ENCODE measurements at regions not wholly inside any gene's neighbourhood (a gene's known extent, or its start where the extent isn't known, plus 50 kb on each side); places are given as distances from the start of the nearest gene placed in this dataset.

DNA sequence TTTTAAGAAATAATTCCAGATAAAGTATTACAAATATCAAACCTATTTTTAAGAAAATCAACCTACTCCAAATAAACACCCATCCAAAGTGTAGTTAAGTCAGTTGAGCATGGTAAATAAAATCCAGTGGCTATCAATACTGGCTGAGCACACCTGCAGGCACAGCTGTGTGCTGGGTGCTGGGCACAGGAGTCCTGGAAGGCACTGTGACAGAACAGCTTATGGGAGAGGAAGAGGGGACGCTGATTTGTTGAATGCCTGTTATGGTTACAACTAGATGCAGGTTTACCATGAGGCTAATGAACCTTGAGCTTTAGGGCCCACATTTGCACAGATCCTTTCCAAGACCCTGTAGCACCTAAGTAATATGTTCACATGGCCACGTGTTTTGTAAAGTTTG, 202.7 kb downstream of the MTX2 start:
- no peak for DNase-seq

DNA sequence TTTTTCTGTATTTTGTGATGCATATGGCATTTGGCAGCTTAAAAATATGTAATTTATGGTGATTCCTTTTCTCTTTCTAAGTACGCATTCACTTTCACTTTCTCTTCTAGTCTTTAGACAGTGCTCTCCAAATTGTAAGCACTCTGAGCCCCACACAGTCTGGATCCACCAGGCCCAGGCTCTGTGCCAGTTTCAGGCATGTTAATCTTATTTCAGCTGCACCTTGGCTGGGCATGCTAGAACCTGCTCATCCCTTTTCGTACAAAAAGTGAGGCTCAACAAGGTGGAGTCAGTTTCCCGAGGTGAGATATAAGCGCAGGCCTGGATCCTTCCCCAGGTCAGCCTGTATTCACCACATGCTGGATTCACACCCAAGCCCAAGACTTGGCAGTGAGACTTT, 203.9 kb downstream of the MTX2 start:
- peak; percentile 6 for DNase-seq

DNA sequence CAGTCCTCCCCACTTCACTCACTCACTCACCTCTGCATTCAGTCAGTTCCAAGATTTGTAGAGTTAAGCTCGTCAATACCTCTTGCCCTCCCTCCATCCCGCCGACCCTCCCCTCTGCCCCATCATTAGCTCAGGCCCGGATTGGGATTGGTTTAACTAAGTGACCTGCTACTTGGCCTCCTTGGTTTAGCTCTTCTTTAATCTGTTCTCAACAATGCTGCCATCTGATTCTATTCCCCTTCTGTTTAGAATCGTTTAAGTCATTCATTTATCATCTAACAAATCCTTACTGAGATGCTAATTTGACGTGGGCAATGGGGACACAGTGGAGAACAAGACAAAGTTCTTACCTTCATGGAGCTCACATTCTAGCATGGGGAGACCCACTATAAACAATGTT, 204.6 kb downstream of the MTX2 start:
- DNase-seq = no peak

DNA sequence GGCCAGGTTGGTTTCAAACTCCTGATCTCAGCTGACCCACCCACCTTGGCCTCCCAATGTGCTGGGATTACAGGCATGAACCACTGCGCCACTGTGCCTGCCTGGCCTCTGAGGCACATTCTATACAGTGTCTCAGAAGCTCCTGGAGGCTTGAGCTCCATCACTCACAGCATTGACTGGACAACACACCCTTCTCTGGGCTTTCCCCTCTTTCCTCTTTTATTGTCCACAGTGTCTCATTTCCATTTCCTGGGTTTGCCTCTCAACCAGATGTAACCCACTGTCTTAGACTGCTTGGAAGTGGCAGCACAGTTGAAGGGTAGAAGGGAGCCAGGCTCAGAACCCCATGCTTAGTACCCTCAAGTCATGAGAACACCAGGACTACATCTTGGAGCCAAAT, 208.1 kb downstream of the MTX2 start:
- no peak for DNase-seq

DNA sequence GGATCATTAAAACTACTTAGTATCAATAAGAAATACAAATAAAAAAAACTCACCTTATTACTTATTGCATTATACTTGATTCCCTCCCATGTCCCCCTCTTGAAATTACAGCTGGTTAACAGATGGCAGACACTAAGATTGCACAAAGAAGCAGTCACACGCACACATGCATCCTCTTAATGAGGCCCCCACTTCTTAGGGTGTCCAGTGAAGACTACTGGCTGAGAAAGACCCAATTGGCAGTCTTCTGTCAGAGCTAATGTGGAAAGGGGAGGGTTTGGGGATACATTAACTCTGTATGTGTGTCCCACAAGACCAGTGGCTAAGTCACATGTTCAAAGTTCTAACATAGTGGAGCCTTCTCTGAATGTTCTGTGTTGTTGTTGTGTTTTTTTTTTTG, 210.7 kb downstream of the MTX2 start:
- no peak for DNase-seq

DNA sequence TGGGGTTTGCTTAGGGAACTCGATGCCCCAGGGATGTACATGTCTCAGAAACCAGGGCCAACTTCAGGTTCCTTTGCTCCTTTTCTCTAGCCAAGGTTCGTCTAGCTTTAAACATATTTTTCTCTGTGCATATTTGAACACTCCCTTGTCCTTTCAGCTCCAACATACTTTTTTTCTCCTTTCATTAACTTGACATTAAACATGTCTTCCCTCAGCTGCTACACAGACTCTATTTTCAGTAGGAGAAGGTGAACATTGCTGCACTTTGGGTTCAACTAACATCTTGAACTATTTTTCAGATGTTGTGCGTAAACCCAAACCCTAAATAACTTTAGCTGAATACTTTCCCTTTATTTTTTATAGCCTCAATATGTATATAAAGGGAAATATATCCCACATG, 212.9 kb downstream of the MTX2 start:
- no peak for DNase-seq

DNA sequence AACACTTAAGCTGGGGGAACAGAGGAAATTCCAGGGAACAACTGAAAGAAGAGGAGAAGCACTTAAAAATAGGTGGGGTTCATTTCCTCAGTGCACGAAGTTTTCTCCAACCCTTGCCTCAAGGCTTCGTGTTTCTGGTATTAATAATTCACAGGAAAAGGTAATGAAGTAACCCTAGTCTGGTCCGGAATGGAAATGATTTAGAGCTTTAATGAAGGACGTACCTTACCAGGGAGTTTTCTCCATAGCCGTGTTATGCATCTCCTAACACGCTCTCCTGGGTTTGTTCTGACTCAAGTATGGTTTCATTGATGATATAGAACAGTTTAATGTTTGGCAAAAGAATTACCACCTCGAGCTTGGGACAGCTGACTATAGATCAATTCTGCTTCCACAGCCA, 214.2 kb downstream of the MTX2 start:
- DNase-seq = no peak

DNA sequence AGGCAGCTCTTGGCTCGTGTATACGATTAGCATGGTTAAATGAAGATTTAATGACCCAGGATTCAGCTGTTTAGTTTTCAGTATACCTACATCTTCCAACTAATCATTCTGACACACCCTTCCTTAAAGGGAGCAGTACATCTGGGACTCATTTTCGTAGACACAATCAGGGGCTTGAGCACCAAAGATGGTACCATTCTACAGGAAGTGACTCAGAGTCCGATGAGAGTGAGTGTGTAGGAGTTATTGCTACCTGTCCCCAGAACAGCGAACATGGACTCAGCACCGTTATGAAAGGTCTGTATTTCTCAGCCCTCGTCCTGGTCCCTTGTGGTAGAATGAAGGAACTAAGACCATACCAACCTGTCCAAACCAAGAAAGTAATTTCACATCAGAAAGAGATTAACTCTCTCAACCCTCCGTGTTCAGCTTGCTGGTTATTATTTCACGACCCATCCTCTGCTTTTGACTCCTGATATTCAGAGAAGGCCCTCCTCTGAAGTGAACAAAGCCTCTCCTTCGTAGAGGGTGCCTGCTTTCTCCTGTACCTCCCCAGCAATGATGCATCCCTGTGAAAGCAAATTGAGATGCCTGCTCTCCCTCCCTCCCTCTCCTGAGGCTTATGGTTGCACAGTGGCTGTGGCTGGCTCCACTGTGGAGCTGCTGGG, 214.8 kb downstream of the MTX2 start:
- no peak for DNase-seq

DNA sequence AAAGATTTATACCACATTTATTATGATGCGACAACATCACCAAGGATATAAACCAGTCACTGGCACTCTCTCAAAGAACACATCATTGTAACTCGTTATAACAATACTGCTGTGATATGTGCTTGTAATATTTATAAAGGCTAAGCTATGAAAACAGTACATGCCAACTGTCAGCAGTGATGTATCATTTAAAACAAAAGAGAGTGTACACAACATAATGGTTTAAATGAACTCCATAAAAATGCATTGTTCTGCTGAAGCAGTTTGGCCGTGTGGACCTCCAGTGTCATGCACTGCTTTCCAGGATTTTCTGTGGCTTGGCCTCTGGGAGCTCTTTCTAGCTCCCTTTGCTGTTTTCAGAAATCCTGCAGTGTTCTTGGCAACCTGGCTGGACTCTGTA, 215.6 kb downstream of the MTX2 start:
- no peak for DNase-seq

DNA sequence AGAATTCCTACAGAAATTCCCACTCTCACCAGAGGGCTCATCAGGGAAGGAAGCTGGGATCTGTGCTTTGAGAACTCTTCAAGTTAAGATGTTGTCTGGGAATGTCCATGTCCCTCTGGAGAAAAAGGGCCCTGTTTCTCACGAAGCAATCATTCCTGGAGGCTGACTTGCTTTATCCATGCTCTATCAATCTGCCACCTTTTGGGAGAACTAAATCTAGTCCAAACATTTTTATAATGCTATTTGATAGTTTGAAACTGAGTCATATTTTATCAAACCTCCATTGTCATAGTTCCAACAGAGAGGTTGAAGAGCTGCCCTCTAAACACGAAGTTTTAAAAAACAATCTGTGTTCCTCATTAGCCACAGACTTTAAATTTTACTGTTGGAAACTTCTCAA, 219.2 kb downstream of the MTX2 start:
- DNase-seq = no peak

DNA sequence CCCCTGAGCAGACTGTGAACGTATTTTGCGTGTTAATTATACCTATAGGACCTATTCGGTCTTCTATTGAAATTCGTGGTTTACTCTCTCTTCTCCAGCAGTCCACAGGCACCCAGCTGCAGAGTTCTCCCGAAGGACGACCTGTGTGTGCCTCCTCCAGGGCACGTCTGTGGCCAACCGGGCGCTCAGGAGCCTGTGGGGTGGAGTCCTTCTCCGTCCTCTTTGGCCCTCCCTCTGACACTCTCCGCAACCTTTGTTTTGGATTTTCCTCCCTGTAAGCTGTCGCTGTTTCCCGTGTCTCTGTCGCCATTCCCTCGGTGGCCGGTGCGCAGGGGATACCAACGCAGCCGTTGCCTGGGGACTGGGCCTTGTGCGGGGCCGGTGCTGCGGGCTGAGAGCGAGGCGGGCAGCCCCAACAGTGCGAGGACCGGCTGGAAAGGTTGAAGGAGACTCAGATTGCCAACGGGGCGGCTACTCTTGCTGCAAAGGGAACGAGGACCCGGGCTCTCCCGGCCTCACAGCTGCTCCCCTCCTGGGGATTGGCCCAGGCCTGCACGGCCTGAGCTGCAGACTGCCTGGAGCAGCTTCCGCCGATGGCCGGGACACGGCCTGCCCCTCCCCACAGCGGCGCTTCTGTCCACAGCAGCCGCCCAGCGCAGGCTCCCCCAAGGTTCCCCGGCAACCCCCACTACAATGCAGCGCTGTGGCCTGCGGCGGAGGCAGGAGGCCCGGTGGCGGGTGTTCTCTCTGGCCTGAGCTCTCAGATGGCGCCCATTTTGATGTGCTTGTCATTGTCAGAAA, 221.0 kb downstream of the MTX2 start:
- DNase-seq = no peak

DNA sequence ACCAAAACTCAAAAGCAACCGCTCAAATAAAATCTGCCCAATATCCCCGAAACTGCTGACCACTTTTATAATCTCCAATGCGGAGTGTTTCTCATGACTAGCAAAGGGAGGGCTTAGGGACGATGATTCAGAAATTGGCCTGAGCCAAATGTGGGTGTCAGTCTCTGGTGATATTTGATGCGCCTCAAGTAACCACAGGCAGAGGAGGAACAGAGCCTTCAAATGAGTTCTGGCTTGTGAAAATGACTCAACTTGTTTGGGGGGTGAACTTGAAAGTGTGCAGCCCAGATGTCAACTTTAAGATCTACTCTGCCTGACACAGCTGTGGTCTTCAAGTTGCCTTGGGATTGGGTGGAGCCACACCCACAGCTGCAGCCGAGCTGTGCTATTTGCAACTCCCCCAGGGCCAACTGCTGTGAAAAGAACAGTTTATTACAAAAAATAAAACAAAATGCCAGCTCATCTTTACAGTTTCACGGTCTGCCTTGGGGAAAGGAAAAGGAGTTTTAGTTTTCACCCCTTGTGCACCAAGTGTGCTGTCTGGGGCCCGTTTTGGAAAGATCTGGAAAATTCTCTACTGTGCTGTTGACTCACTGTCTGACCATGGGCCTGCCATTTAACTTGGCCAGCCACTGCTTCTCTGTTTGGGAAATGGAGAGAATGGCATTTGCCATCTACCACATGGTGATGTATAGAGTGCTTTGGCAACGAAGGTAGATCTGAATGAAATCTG, 222.1 kb downstream of the MTX2 start:
- peak; percentile 8 for DNase-seq

DNA sequence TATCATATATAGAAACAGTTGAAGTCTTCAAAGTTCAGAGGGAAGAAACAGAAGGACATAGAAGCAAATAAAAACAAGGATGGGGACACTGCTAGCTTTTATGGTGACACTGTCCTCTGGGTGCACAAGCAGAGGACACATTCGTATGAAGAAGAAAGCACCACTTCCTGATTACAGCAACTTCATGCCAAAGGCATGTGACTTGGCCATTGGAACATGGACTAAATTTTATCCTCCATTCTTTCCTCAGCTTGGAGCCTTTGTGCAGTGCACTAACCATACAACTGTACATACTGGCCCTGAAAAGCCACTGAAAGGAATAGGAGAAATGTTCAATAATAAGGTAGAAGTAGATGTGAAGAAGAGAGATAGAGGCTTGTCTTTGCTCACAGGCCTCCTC, 223.3 kb downstream of the MTX2 start:
- DNase-seq = no peak

DNA sequence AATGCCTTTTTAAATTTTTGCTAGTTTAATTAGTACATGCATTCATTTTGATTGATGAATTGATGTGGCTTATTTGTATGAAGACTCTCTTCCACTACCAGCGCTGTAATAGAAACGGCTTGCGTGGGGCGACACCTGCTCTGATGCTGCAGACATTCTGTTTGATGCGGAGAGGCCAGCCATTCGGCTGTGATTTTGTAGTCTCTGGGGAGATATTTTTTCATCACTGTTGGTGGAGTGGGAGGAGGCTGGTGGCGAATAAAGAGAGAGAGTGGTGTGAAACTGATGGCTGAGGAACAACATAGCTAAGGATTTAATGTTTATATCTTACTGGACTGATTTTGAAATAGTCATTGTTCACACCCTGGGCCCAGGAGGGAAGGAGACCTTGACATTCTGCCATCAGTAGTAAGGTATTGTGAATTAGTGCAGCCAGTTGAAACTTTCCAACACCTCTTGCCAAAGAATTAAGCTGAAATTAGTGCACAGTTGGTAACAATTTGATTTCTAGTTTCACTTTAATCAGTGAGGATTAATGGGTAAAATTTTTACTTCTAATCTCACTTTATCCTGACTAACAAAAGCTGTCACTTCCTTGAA, 224.1 kb downstream of the MTX2 start:
- DNase-seq = no peak

DNA sequence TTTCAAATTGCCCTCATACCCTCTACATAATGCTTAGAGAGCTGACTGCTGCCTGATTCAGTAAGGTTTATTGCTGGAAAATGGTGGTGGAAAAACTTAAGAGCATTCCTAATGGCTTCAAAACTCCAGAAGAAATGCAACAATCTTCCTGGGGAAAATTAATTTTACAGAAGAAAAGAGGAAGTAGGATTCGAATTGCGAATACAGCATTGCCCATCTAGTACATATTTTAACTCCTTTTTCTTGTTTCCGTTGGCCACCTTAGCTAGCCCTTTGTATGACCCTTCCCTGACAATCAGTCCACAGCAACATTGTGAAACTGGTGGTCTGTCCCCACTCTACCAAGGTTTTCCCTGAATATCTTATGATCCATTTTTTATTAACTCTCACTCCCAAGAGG, 224.7 kb downstream of the MTX2 start:
- DNase-seq = no peak

DNA sequence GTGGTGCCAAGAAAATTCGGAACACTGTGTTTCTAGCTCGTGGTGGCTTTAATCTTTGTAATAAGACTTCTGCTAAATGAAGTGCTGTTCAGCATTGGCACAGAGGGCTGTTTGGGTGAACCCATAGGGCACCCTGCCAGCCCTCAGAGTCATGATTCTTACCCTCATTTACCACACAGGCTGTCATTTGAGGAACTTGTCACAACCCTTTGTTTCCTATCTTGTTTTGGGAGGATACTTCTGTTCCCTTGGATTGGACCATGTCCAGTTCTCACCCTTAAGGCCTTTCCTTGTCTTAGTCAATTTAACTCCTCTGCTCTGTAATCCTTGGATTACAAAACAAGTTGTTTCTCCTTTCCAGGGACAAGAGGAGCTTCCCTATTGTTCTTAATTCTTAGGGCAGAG, 225.7 kb downstream of the MTX2 start:
- DNase-seq = no peak

DNA sequence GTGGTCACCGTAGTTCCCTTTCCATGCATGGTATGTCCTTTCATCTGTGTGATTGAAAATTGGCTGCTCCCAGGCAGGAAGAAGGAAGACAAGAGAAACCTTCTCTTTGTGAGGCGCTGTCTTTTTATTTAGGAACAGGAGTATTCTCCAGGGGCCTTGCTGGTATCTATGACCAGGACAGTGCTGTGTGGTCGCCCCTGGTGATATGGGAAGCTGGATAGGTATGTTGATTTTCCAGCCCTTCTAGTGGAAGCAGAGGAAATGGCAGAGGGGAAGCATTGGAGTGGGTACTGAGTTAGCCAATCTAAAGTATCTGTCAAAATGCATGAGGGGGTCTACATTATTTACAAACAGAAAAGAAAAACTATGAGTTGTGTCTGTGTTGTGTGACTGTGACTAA, 226.6 kb downstream of the MTX2 start:
- DNase-seq = no peak

DNA sequence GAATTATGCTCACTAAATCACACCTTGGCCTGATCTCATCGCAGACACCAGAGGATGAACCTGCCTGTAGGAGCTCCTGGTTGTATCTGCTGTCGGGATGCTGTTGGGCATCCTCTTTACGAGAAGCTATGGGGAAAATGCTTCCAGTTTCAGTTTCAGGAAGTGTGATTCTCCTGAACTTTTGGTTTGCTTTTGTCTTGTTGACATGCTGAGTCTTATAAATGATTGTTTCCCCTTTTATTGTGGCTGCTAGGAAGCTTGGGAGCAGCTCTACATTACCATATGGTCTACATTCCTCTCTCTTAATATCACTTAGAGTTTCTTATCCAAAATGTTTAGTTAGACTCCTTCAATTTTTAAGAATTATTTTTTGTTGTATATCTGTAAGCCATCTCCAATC, 227.5 kb downstream of the MTX2 start:
- no peak for DNase-seq

DNA sequence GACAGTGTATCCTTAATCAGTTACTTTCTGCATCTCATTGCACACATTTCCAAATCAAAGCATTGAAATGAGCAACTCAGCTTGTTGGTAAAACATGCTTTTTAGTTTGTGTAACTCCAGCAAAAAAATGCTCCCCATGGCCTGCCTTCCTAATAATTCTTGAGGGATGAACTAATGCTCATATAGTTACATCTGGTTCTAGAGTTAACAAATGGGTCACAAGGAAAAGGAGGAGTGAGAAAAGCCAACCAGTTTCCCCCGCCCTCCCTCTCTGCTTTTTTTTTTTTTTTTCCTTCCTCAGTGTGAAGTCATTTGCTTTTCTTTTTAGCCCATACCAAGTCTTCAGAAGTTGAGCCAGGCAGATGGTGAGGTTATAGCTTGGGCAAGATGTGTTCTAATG, 231.7 kb downstream of the MTX2 start:
- DNase-seq = no peak

DNA sequence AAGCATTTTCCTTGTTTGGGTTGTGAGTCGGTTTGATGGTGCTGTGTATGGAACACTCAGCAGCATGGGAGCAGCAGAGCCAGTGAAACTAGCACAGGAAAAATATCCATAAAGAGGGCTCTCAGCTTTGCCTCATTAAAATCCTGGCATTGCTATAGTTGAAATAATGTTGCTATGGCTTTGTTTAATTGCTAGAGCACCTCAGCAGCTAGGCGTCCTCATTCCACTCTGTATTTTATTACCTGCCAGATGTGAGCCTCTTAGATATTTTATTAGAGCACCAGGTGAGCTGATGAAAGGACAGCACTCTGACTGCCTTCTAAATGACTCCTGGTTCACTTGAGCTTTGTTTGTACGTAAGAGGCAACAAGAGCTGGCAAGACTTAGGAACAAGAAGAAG, 232.4 kb downstream of the MTX2 start:
- DNase-seq = no peak

DNA sequence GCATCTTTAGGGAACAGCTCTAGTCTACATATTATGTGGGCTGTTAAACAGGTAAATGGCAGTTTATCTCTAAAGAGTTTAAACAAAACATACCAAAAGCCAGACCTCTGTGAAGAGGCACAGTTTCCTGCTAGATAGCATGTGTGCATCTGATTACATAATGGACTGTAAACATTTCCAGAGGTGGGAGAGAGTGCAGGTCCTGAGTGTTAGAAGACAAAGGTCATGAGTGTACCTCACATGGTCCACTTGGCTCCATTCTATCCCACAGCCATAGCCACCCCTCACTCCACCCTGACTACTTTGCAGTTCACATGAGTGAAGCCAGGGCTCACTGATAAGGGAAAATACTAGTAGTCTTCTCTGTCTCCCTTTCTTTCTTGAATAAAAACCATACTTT, 233.4 kb downstream of the MTX2 start:
- DNase-seq = no peak

DNA sequence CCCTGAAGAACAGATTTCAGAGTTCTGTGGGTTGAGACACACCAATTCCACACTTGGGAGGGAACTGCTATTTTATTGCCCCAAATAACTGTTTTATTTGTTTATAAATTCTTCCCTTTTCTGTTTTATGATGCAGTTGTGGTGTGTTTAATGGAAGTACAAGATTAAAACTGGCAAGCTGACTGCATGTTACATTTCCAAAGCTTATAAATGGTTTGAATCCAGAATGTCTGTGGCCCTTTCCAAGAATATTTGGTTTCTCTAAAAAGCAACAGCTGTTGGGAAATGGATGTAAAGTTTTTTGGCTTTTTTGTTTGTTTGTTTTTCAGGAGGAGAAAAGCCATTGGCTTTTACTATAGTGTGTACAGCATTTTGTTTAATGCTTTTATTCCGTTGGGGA, 234.5 kb downstream of the MTX2 start:
- DNase-seq = no peak

DNA sequence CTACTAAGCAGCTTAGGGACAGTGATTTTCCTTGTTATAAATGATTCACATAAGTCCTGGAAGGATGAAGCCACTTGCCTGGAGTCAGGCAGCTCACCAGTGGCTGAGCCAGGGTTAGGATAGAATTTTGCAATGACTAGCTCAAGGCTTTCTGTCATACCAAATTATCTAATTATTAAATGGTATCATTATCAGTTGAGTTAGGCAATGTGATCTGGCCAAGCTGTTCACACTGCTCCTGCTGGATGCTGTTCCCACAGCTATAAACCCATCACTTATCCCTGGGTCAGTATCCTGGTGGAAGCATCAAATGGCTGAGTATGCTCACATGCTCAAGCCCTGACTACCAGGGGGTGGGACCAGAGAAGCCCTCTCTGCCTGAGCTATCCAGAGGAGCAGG, 235.2 kb downstream of the MTX2 start:
- no peak for DNase-seq

DNA sequence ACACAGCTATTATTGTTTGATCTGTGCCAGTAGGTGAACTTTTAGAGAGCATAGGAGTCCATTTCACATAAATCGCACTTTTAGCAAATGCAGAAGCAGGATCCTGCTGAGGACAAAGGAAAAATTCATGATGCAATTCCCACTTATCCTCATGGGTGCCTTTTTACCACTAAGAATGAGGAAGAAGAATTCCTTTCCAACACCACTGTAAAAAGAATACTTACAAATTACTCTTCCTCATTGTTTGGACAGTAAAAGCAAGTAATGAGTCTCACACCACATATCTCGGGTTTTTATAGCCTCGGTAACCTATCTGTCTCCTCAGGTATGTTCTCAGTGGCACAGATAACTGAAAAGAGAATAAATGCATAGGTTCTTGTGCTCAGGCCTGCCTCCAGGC, 238.5 kb downstream of the MTX2 start:
- no peak for DNase-seq
